Neuron (in vitro differentiated cells): ENCODE measurements at regions not wholly inside any gene's neighbourhood (a gene's known extent, or its start where the extent isn't known, plus 50 kb on each side); places are given as distances from the start of the nearest gene placed in this dataset.
"Not testable (repeated sequence)": the region's sequence is repeated elsewhere in the genome, so short reads cannot be mapped to it uniquely, and the experiment has no call there.

Source experiments
- H2AFZ ChIP-seq: one replicate; pipeline ENCODE4 v1.6.1; 2013; ENCODE audit warnings: low read depth, mild to moderate bottlenecking, inconsistent platforms, low read length, moderate library complexity
- H3K27me3 ChIP-seq: one replicate; pipeline ENCODE4 v1.6.1; 2013; ENCODE audit warnings: low read length; ENCODE audit not compliant: insufficient read depth
- H3K36me3 ChIP-seq: one replicate; pipeline ENCODE4 v1.6.1; 2013; ENCODE audit warnings: low read length; ENCODE audit not compliant: insufficient read depth
- H3K4me1 ChIP-seq: one replicate; pipeline ENCODE4 v1.6.1; 2013; ENCODE audit warnings: low read length; ENCODE audit not compliant: insufficient read depth
- H3K4me3 ChIP-seq: 2 replicates; pipeline ENCODE4 v1.5.1; 2013; ENCODE audit warnings: mild to moderate bottlenecking, low read length, moderate library complexity
- H3K9me3 ChIP-seq: one replicate; pipeline ENCODE4 v1.6.1; 2013; ENCODE audit warnings: low read length

DNA sequence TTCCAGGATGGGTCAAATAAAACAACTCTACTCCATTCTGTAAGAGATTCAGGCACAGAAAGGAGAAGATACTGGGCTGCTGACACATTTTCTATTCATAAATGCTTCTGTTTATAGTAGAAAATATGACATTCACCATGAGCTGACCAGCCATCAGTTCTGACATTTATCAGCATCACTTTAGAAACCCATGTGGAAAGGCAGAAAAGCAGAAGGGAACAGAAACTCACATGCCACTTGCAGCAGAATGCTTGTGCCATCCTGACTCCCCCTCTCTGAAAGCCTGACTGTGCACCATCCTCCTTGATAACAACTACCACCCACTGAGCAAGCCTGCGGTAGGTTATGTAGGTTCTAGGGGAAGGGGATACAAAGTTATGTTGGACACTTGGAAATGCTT lies 527.7 kb downstream of the TTLL7 start:
- H3K36me3 ChIP-seq, H3K4me3 ChIP-seq, H3K9me3 ChIP-seq, H3K4me1 ChIP-seq, H2AFZ ChIP-seq, H3K27me3 ChIP-seq: not testable (repeated sequence)

DNA sequence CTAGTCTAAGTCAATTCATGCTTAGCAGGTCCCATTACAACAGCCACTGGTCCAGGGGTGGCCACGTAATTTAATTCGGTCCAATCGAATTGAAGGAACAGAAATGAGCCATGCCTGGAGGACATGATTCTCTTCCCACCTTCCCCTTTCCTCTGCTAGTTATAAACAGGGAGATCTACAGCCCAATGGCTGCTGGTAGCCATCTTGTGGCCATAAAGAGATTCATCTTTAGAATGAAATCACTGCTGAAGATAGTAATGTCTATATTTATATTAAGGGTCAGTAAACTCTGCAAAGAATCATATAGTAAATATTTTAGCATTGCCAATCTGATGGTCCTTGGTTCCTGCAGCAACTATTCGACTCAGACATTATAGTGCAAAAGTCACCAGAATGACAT lies 530.6 kb downstream of the TTLL7 start:
- H3K4me3 ChIP-seq, H3K36me3 ChIP-seq, H3K4me1 ChIP-seq, H3K27me3 ChIP-seq, H2AFZ ChIP-seq, H3K9me3 ChIP-seq: not testable (repeated sequence)

DNA sequence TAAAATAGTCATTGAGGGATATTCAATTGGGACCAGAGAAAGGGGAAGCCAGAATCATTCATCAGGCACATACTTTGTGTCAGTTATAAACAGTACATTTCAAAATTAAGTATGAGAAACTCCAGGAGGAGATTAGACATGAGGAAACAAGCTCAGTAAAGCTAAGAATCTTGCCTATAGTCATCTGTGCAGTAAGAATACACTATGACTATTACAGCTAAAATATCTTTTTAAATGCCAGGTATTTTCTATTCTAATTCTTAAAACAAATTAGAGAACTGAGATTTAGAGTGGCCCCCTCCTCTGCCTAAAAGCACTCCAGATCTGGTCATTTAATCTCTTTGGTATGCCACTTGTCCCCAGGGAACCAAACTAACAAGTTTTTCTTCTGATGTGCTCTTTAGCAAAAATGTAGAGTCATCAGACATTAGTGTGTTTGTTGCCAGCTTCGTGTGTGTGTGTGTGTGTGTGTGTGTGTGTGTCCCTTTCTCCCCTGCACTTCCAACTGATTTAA lies 541.1 kb downstream of the TTLL7 start:
- not testable (repeated sequence) for H3K27me3 ChIP-seq, H2AFZ ChIP-seq, H3K4me1 ChIP-seq, H3K4me3 ChIP-seq, H3K36me3 ChIP-seq, H3K9me3 ChIP-seq

DNA sequence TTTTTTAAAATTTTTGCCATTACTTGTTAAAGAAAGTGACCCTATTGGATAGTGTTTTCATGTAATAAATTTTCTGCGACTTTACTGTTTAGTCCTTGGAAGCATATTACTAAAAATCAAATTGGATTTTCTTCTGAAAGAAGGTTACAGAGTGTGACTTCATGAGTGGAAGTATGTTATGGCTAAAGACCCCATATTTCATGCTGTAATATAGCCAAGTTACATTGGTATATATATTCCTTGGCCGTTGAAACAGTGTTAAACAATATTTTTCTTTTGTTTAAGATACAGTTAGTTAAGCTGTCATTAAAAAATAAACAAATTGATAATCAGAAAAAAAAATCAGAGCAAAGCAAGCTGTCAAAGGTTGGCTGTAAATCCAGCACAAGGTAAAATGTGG lies 541.7 kb downstream of the TTLL7 start:
- not testable (repeated sequence) for H3K27me3 ChIP-seq, H3K4me3 ChIP-seq, H3K9me3 ChIP-seq, H3K36me3 ChIP-seq, H3K4me1 ChIP-seq, H2AFZ ChIP-seq

DNA sequence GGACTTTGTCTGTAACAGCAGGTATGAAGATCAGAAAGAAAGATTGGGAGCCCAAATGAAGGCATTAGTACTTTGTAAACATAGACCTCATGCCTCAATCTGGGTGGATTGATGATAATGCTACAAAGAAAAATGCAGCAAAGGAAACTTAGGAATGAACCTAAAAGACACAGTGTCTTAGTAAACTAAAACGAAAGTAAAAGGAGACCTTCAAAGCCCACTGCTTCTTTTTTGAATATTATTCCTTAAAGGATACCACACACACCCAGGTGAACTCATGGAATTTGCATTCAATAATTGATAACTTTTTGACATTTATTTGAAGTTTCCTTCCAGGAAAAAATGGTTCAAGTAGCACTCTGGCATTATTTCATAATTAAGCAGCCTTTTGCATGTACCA lies 543.2 kb downstream of the TTLL7 start:
- H3K36me3 ChIP-seq, H3K9me3 ChIP-seq, H3K4me1 ChIP-seq, H3K4me3 ChIP-seq, H3K27me3 ChIP-seq, H2AFZ ChIP-seq: not testable (repeated sequence)

DNA sequence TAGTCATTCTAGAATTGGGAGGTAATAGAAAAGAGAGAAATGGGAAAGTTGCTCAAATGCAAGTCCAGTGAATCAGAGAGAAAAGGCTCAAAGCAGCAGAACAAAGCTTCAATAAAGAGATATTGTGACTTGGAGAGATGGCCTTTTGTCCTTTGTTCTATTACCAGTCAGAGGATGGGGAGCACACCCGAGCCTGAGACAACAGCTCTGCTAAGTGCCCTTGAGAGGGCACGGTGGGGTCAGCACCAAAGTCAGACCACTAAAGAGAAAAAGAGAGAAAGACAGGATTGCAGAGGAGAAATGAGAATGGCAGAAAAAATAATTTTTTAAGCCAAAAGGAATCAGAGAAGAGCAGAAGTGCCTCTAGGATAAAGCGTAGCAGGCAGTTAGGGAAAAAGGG lies 553.1 kb downstream of the TTLL7 start:
- H3K4me1 ChIP-seq, H3K9me3 ChIP-seq, H2AFZ ChIP-seq, H3K27me3 ChIP-seq, H3K4me3 ChIP-seq, H3K36me3 ChIP-seq: not testable (repeated sequence)

DNA sequence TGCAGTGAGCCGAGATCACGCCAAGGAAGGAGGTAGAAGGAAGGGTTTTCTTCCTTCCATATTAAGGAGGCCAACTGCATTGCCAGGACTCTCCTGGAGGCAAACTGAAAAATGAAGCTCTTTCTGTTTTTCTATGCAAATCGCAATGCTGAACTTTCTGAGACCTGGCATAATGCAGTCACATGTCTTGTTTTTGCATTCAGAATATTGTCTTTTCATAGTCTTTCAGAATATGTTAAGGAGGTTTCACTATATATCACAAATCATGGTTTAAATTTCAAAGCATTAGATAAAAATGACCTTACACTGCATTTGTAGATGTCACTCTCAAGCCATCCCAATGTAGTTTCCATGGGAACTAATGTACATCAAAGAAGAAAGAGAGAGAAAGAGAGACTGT lies 556.5 kb downstream of the TTLL7 start:
- not testable (repeated sequence) for H3K4me3 ChIP-seq, H2AFZ ChIP-seq, H3K36me3 ChIP-seq, H3K9me3 ChIP-seq, H3K27me3 ChIP-seq, H3K4me1 ChIP-seq

DNA sequence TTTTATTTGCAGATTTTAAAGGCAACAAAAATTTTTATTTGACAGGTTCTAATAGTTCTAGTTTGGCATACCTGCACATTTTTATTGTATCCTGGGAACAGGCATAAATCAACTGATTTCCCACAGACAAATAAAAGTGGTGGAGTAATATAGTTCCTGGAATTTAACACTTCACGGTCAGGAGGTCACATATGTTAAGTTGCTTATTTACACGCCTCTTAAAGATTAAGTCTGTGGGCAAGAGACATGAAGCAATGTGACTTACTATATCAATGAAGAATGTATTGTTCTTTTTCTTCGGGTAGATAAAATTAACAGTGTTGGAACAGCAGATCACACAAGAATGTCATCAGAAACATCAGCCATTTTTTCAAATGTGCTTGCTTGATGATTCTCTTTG lies 558.3 kb downstream of the TTLL7 start:
- not testable (repeated sequence) for H3K4me3 ChIP-seq, H3K36me3 ChIP-seq, H3K9me3 ChIP-seq, H2AFZ ChIP-seq, H3K4me1 ChIP-seq, H3K27me3 ChIP-seq

DNA sequence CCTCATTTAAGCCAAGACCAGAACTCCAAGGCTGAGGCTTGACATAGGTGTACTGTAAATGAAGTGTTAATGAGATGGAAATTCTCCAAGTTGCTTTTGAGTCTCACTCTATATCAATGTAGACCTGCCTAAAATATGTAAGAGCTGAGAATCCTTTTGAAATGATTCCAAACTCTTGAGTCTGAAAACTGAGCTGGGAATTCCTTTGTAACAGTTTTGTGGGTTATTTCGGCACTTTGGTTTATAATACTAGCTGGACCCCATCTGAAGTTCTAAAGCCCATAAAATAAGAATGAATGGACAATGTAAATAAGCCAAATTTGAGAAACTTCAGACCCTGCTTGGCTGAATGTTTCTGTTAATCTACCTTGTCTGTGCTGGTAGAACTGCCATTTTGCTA lies 558.9 kb downstream of the TTLL7 start:
- H3K4me3 ChIP-seq, H3K9me3 ChIP-seq, H3K4me1 ChIP-seq, H2AFZ ChIP-seq, H3K36me3 ChIP-seq, H3K27me3 ChIP-seq: not testable (repeated sequence)

DNA sequence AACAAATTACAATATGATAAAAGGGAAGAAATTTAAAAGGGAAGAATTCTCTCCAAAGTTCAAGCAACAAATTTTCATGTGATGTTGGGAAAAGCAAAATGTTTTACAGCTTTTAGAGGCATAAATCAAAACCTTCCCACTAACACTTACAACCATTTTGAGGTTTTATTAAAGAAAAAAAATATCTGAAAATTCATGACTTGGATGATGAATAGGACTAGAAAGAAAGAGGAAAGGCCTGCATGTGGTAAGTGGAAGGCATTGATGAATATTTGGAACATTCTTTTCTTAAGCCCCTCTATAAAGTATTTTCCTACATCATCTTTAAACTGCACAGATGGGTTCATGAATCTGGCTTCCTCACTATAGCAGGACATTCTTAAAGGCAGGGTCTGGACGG lies 560.6 kb downstream of the TTLL7 start:
- H3K4me1 ChIP-seq, H3K27me3 ChIP-seq, H2AFZ ChIP-seq, H3K9me3 ChIP-seq, H3K4me3 ChIP-seq, H3K36me3 ChIP-seq: not testable (repeated sequence)

DNA sequence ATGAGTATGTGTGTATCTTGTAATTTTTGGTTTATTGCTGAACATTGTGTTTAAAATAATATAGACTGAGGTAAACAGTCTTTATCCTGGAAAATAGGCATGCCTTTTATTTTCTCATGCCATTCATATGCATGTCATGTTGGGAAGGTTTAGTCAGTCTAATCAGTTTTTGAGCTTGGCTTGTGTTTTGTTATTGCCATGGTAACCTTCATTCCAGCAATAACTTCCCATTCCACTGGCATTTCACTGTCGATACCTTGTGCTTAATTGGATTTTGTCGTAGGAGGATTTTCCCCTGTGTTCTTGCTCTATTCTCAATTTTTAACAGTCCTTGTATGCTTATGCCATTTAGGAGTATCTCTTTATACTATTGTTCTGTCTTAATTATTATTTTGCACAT lies 563.6 kb downstream of the TTLL7 start:
- H2AFZ ChIP-seq, H3K27me3 ChIP-seq, H3K4me1 ChIP-seq, H3K4me3 ChIP-seq, H3K9me3 ChIP-seq, H3K36me3 ChIP-seq: not testable (repeated sequence)

DNA sequence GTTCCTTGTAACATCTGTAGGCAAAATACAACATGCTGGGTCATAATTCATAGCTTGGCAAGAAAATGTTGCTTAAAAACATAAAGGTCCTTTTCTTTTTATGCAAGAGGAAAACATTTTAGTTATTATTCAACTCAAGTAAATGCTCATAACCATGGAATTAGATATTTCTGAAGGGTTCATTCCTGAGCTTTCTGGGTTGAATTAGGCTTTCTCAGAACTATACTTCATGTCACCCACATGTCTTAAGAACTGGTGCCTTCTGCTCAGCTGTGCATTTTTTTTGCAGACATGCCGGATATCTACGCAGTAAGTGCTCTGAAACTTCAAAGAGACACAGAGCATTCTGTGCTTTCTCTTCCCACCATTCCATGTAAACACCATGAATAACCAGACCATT lies 571.4 kb downstream of the TTLL7 start:
- not testable (repeated sequence) for H3K36me3 ChIP-seq, H3K4me3 ChIP-seq, H3K27me3 ChIP-seq, H2AFZ ChIP-seq, H3K4me1 ChIP-seq, H3K9me3 ChIP-seq

DNA sequence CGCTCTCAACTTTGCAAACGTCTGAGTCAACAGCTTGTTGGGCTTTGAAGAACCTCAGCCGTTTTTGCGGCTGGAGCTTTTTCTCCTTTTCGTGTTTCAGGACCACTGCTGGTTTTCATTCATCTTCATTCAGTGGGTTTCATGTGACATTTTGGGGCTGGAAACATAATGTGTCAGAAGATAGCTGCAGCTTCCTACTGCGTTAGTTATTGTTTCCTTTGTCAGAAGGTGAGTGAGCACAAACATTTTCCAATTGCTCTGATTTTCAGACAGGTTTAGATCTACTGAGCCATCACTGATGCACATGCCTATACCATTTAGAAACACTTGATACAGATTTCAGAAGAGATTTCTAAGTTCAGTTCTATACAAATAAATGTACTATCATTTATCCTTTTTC lies 575.5 kb downstream of the TTLL7 start:
- H3K4me3 ChIP-seq, H3K36me3 ChIP-seq, H2AFZ ChIP-seq, H3K9me3 ChIP-seq, H3K4me1 ChIP-seq, H3K27me3 ChIP-seq: not testable (repeated sequence)

DNA sequence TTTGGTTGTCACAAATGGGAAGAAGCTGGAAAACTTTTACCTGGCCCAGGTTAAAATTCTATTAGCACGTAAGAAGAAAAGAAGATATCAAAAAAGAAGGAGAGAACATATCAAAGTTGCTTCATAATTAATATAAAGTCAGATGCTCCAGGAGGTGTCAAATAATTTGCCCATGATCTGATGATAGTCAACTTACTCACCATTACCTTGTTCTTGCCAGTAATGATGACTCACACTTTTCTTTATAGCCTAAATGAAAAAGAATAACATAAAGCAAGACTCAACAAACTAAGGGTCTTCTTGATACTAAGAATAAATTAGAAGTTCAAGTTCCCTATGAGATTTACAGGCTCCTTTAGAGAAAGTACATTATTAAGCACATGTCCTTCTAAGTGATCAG lies 580.4 kb downstream of the TTLL7 start:
- Histone ChIP-seq H3K4me1 (peaks cover 2% of the 10 kb centered on the region), H3K27me3 (no peaks in the 10 kb centered on the region), H2AFZ (no peak overlapping the region), H3K9me3 (no peaks in the 10 kb centered on the region), H3K4me3 (no peak overlapping the region), H3K36me3 (no peaks in the 10 kb centered on the region)

DNA sequence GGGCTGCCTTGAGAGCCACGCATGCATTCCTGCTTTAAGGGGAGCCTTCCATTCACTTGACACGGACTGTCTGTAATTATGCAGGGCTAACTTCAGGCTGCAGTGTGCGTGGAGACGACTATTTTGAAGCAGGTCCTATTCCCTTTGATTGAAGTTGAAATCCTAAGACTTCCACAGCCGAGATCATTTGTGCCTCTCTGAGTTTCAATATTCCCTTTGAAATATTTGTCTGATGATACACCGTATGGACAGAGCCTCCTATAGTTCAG lies 585.2 kb downstream of the TTLL7 start:
- Histone ChIP-seq H3K4me3 (peak overlapping the region; percentile 25), H2AFZ (peak overlapping the region; percentile 64)
- not testable (repeated sequence) for H3K9me3 ChIP-seq, H3K27me3 ChIP-seq, H3K4me1 ChIP-seq, H3K36me3 ChIP-seq
